Ovary (tissue), 3 donors: ENCODE measurements at regions not wholly inside any gene's neighbourhood (a gene's known extent, or its start where the extent isn't known, plus 50 kb on each side); places are given as distances from the start of the nearest gene placed in this dataset.

Experiments used
- POLR2A ChIP-seq: fragments of 450-650 bp; IDR thresholded peaks from one replicate; pipeline ENCODE4 v1.6.1; 2017; ENCODE audit warnings: antibody characterized with exemption, mild to moderate bottlenecking, moderate library complexity
- TF ChIP-seq, protein P1 (sequence below), 3 donors: fragments of 450-650 bp in 2 of 3; fragments of 200-600 bp in 1 of 3; IDR thresholded peaks; one replicate each; pipeline versions ENCODE4 v1.5.1 to v1.8.0; 2016 to 2022; ENCODE audit warnings: antibody characterized with exemption in 3 of 3, mild to moderate bottlenecking in 1 of 3
- donor health status: DM: no; HTN: no; CAD: no.

DNA sequence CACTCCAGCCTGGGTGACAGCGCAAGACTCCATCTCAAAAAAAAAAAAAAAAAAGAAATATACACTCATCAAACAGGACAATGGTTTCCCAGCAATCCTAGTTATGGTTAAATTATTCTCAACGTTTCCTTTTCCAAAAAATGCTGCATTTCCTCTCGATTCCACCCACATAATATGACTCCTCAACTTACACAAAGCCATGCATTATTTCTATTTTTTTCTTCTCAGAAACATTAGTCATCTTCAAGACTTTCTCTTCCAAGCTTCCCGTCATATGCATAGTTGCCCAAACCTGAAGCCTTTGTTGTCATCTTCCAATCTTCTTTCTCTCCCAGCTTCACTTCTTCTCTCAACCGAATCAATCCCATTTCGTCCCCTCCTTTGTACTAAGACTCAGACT, 61.4 kb upstream of the RANBP6 start:
- TF ChIP-seq POLR2A, result no peak
- TF ChIP-seq, protein P1, sequence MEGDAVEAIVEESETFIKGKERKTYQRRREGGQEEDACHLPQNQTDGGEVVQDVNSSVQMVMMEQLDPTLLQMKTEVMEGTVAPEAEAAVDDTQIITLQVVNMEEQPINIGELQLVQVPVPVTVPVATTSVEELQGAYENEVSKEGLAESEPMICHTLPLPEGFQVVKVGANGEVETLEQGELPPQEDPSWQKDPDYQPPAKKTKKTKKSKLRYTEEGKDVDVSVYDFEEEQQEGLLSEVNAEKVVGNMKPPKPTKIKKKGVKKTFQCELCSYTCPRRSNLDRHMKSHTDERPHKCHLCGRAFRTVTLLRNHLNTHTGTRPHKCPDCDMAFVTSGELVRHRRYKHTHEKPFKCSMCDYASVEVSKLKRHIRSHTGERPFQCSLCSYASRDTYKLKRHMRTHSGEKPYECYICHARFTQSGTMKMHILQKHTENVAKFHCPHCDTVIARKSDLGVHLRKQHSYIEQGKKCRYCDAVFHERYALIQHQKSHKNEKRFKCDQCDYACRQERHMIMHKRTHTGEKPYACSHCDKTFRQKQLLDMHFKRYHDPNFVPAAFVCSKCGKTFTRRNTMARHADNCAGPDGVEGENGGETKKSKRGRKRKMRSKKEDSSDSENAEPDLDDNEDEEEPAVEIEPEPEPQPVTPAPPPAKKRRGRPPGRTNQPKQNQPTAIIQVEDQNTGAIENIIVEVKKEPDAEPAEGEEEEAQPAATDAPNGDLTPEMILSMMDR (IDR thresholded peaks at IDR 0.05), result no peak
